B cell (primary cell): ENCODE measurements at regions not wholly inside any gene's neighbourhood (a gene's known extent, or its start where the extent isn't known, plus 50 kb on each side); places are given as distances from the start of the nearest gene placed in this dataset.

Source experiments
- ATAC-seq: fragments of 200-7000 bp; cut with Tn5 transposase; one replicate; pipeline ENCODE4 v1.10.0; 2021; ENCODE audit warnings: low read depth, mild to moderate bottlenecking, moderate number of reproducible peaks, moderate library complexity
- CTCF ChIA-PET: fragments of 350-600 bp; sonication (Branson Sonifier 250); formaldehyde crosslinking; loops from one replicate; lab custom pipeline; 2021; ENCODE audit warnings: antibody characterized with exemption, inconsistent platforms; lab: Charles Lee
- POLR2A ChIA-PET: fragments of 350-600 bp; sonication (Branson Sonifier 250); formaldehyde crosslinking; loops from one replicate; lab custom pipeline; 2021; ENCODE audit warnings: antibody characterized with exemption; lab: Charles Lee
- DNase-seq: peaks from one replicate; pipeline ENCODE4 v3.0.0; 2013
- H2AFZ ChIP-seq: 2 replicates; pipeline ENCODE4 v1.6.1; 2012; ENCODE audit warnings: mild to moderate bottlenecking, low read depth, low read length; ENCODE audit not compliant: insufficient read depth, poor library complexity, severe bottlenecking
- H3K27ac ChIP-seq, 2 donors: 1 replicate in 1 of 2; 2 replicates in 1 of 2; pipeline ENCODE4 v1.5.1; 2012 to 2013; ENCODE audit warnings: low read length in 2 of 2, mild to moderate bottlenecking in 2 of 2, moderate library complexity in 1 of 2
- H3K27me3 ChIP-seq, 4 experiments: fragments of 200-600 bp in 1 of 4; sonication (generic) in 1 of 4; replicated peaks in 1 of 4; 1 replicate in 2 of 4; 2 replicates in 2 of 4; pipeline versions ENCODE4 v1.6.1 to v1.7.0; 2013 to 2016; ENCODE audit warnings: low read length in 3 of 4, mild to moderate bottlenecking in 2 of 4, mixed read lengths in 1 of 4, moderate library complexity in 1 of 4; ENCODE audit not compliant: insufficient read depth in 4 of 4, control insufficient read depth in 3 of 4; ENCODE audit errors: control extremely low read depth in 1 of 4
- H3K36me3 ChIP-seq, 2 experiments: replicated peaks in 1 of 2; 1 replicate in 1 of 2; 2 replicates in 1 of 2; pipeline versions ENCODE4 v1.6.1 to v1.7.1; 2013; ENCODE audit warnings: low read length in 1 of 2; ENCODE audit not compliant: insufficient read depth in 2 of 2, control insufficient read depth in 1 of 2; ENCODE audit errors: control extremely low read depth in 1 of 2, extremely low read depth in 1 of 2
- H3K4me1 ChIP-seq, 2 donors: fragments of 200-600 bp in 1 of 2; sonication (generic) in 1 of 2; 1 replicate in 1 of 2; 2 replicates in 1 of 2; pipeline versions ENCODE4 v1.5.1 to v1.6.1; 2013 to 2017; ENCODE audit warnings: low read length in 2 of 2; ENCODE audit not compliant: control insufficient read depth in 2 of 2, insufficient read depth in 2 of 2
- H3K4me2 ChIP-seq: replicated peaks from 2 replicates; pipeline ENCODE3; 2012; ENCODE audit warnings: mild to moderate bottlenecking, low read depth, low read length; ENCODE audit not compliant: poor library complexity, severe bottlenecking
- H3K4me3 ChIP-seq, 5 experiments: fragments of 200-600 bp in 1 of 5; sonication (generic) in 1 of 5; 1 replicate in 3 of 5; 2 replicates in 2 of 5; pipeline versions ENCODE4 v1.5.1 to v1.7.0; 2011 to 2016; ENCODE audit warnings: low read length in 4 of 5, mild to moderate bottlenecking in 4 of 5, low read depth in 2 of 5, control low read depth in 1 of 5, moderate library complexity in 1 of 5; ENCODE audit not compliant: insufficient read depth in 1 of 5; ENCODE audit errors: control extremely low read depth in 1 of 5, extremely low read depth in 1 of 5
- H3K79me2 ChIP-seq: fragments of 200-600 bp; sonication (generic); one replicate; pipeline ENCODE4 v1.6.0; 2016; ENCODE audit warnings: low read length; ENCODE audit not compliant: control insufficient read depth, insufficient read depth
- H3K9ac ChIP-seq: fragments of 200-600 bp; sonication (generic); 2 replicates; pipeline ENCODE4 v1.6.1; 2017; ENCODE audit warnings: mild to moderate bottlenecking, low read length, moderate library complexity
- H3K9me3 ChIP-seq, 3 donors: one replicate each; pipeline versions ENCODE4 v1.6.1 to v1.7.1; 2013; ENCODE audit warnings: low read length in 2 of 3; ENCODE audit not compliant: control insufficient read depth in 2 of 3, insufficient read depth in 1 of 3; ENCODE audit errors: control extremely low read depth in 1 of 3
- H4K20me1 ChIP-seq: 2 replicates; pipeline ENCODE4 v1.6.0; 2012; ENCODE audit warnings: mild to moderate bottlenecking, low read length; ENCODE audit not compliant: insufficient read depth, control insufficient read depth, poor library complexity, severe bottlenecking
- H3K27ac Mint-ChIP-seq: one replicate; pipeline ENCODE4 v1.8.0; 2021; ENCODE audit warnings: mixed read lengths
- H3K27me3 Mint-ChIP-seq: one replicate; pipeline ENCODE4 v1.8.0; 2021; ENCODE audit warnings: mixed read lengths
- H3K4me1 Mint-ChIP-seq: one replicate; pipeline ENCODE4 v1.8.0; 2021; ENCODE audit warnings: mixed read lengths
- H3K4me3 Mint-ChIP-seq: one replicate; pipeline ENCODE4 v1.8.0; 2021; ENCODE audit warnings: mixed read lengths
- H3K9me3 Mint-ChIP-seq: one replicate; pipeline ENCODE4 v1.8.0; 2022; ENCODE audit warnings: mixed read lengths; ENCODE audit not compliant: insufficient read depth
- CTCF ChIP-seq: fragments of 200-600 bp; IDR thresholded peaks from one replicate; pipeline ENCODE4 v1.8.0; 2022; ENCODE audit warnings: antibody characterized with exemption, mild to moderate bottlenecking
- EZH2 ChIP-seq: IDR thresholded peaks from 2 replicates; pipeline ENCODE4 v1.6.1; 2012; ENCODE audit warnings: borderline replicate concordance, low read depth, mild to moderate bottlenecking, moderate library complexity, low read length; ENCODE audit not compliant: insufficient read depth, poor library complexity, severe bottlenecking
- WGBS: methylation state at CpG from one replicate; pipeline ENCODE4 v1.1.5; 2013; ENCODE audit warnings: missing lambda C conversion rate; ENCODE audit not compliant: insufficient coverage; 5-methylcytosine and 5-hydroxymethylcytosine counted together
- intact Hi-C: fragments of 100-400 bp; cut with micrococcal nuclease; formaldehyde crosslinking; loops from one replicate; pipeline ENCODE4 v1.10.0; 2022

GRCh38 chr2:239703834-239704233, 303.0 kb upstream of the HDAC4 start:
- no peak overlapping the region for H3K4me3 ChIP-seq
- ChIA-PET POLR2A (no interaction called here), CTCF (interaction anchor here (0.6 kb wide), 1 partner anchor 244 kb away, joined by 3 read pairs; no protein-coding TSS in a partner anchor)
- intact Hi-C loops = no loop called here
- ATAC-seq (no peak), DNase-seq (no peak)
- H3K36me3 ChIP-seq = no peaks in the 10 kb centered on the region
- no peak overlapping the region for H3K27ac Mint-ChIP-seq
- no peaks in the 10 kb centered on the region for H3K4me1 Mint-ChIP-seq
- peaks cover 21% of the 10 kb centered on the region for H3K27me3 Mint-ChIP-seq
- no peak overlapping the region for H3K9ac ChIP-seq
- no CpG with 5 or more reads among the region's 3 CpGs for WGBS
- H3K4me1 ChIP-seq = no peaks in the 10 kb centered on the region
- peaks cover 5% of the 10 kb centered on the region for H3K9me3 Mint-ChIP-seq
- H2AFZ ChIP-seq = no peak overlapping the region
- H3K4me3 Mint-ChIP-seq = no peak overlapping the region
- no peaks in the 10 kb centered on the region for H4K20me1 ChIP-seq
- no peak overlapping the region for H3K4me2 ChIP-seq
- peaks cover 0 to 6% (median 2%) of the 10 kb centered on the region in 3 donors for H3K9me3 ChIP-seq
- peaks cover 0 to 11% (median 0%) of the 10 kb centered on the region in 4 experiments for H3K27me3 ChIP-seq
- no peak overlapping the region for H3K27ac ChIP-seq
- no peaks in the 10 kb centered on the region for H3K79me2 ChIP-seq
- TF ChIP-seq CTCF (no peak), EZH2 (no peak)

GRCh38 chr2:239700686-239701345, 300.0 kb upstream of the HDAC4 start:
- Histone ChIP-seq H3K79me2 (no peaks in the 10 kb centered on the region), H3K9ac (no peak overlapping the region), H3K27me3 (peaks cover 0 to under 1% (median 0%) of the 10 kb centered on the region in 4 experiments), H3K4me3 (no peak overlapping the region), H3K4me1 (no peaks in the 10 kb centered on the region), H3K27ac (no peak overlapping the region), H2AFZ (no peak overlapping the region), H4K20me1 (no peaks in the 10 kb centered on the region), H3K4me2 (no peak overlapping the region), H3K9me3 (peaks cover 0 to 11% (median 2%) of the 10 kb centered on the region in 3 donors), H3K36me3 (no peaks in the 10 kb centered on the region)
- CTCF ChIA-PET = no interaction called here
- no peak for TF ChIP-seq CTCF
- TF ChIP-seq EZH2 = no peak
- no peak overlapping the region for H3K27ac Mint-ChIP-seq
- no peaks in the 10 kb centered on the region for H3K4me1 Mint-ChIP-seq
- H3K27me3 Mint-ChIP-seq = peaks cover 12% of the 10 kb centered on the region
- intact Hi-C loops = no loop called here
- H3K9me3 Mint-ChIP-seq = peaks cover 5% of the 10 kb centered on the region
- 92% methylated on average over 6 of the region's 10 CpGs for WGBS
- POLR2A ChIA-PET = no interaction called here
- no peak for DNase-seq
- no peak overlapping the region for H3K4me3 Mint-ChIP-seq
- no peak for ATAC-seq
